GM10266 (cell line): ENCODE measurements at regions not wholly inside any gene's neighbourhood (a gene's known extent, or its start where the extent isn't known, plus 50 kb on each side); places are given as distances from the start of the nearest gene placed in this dataset.
"Not testable (repeated sequence)": the region's sequence is repeated elsewhere in the genome, so short reads cannot be mapped to it uniquely, and the experiment has no call there.

Experiments used
- DNase-seq: peaks from one replicate; pipeline ENCODE4 v3.0.0; 2012; ENCODE audit errors: extremely low spot score
- CTCF ChIP-seq: IDR thresholded peaks from 2 replicates; pipeline ENCODE4 v1.5.1; 2012; ENCODE audit warnings: mild to moderate bottlenecking, low read depth; ENCODE audit not compliant: control insufficient read depth, insufficient read depth; ENCODE audit errors: missing control alignments

DNA sequence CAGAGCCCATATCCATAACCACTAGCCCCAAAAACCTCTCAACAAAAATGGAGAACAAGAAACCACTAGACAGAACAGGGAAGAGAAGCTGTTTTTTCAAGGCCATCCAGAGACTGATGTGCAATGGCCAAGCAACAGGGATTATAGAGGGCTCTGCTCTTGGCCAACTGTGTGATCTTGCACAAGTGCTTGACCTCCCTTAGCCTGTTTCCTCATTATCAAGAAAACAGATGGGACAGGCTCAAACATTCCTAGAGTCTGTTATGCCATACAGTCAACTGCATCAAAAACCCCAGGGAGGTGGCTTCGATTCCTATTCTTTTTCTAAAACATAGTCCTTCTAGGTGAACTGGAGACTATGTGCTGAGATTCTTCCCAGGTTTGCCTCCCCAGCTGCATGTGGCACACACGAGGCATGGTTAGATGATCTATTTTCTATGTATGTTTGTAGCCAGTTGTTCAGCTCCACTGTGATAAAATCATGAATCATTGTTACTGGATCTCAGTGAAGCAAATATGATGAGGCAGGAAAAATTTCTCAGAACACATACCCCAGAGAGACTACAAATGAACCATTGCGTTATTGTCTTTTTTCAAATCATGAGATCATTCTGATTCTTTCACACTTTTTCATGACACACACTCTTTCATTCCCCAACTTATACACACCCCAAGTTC, 132.9 kb upstream of the TGFBR2 start:
- TF ChIP-seq CTCF, result no peak
- no peak for DNase-seq

- no peak for DNase-seq
- TF ChIP-seq CTCF, result no peak
Measured at GRCh38 chr3:30474371-30474770, 132.0 kb upstream of the TGFBR2 start.

DNA sequence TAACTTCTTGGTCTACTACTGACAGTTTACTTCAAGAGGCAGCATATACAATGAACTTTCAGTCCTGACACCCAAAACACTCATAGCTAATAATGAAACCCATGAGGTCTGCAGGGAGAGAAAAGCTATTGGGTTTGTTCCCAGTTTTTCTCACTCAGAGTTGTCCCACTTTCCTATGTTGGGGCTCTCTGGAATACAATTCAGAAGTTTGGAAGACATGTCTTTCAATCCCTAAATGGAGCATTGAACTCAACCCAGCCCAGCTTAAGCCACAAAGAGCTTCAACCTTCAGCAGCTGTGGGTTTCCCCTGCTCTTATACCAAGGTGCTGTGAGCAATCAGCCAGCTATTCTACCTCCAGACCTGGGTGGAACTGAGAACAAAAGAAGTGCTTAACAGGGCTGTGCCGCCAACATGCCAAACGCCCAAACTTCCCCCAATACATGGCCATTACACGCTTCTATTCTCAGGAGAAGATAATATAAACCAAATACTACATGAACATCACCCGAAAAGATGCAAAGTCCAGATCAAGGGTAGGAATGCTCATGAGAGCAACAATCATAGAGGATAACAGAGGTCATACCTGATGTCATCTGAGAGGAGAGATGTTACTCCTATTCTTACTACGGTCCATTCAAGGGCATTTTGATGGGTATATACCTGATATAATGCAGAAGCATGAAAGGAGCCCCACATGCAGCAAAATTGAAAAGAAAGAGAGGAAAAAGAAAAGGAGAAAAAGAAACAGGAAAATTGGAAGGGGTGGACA, 131.2 kb upstream of the TGFBR2 start:
- no peak for TF ChIP-seq CTCF
- DNase-seq, result peak; percentile 10

DNA sequence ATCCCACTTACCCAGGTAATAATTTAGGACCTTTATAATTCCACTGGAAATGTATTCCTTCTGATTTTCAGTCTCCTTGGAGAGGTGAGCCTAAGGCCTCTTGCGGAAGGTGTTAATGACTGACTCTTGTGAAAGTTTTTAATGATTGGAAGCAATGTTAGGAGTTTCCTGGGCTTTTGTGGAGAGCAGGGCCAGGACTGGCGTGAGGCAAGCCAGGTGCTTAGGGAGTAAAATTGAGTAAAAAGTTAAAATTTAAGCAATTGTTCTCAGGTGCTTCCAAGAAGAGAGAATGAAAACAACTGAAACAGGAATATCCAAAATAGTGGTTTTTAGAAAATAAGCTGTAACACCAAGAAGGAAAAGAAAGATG, 130.6 kb upstream of the TGFBR2 start:
- no peak for DNase-seq
- no peak for TF ChIP-seq CTCF

DNA sequence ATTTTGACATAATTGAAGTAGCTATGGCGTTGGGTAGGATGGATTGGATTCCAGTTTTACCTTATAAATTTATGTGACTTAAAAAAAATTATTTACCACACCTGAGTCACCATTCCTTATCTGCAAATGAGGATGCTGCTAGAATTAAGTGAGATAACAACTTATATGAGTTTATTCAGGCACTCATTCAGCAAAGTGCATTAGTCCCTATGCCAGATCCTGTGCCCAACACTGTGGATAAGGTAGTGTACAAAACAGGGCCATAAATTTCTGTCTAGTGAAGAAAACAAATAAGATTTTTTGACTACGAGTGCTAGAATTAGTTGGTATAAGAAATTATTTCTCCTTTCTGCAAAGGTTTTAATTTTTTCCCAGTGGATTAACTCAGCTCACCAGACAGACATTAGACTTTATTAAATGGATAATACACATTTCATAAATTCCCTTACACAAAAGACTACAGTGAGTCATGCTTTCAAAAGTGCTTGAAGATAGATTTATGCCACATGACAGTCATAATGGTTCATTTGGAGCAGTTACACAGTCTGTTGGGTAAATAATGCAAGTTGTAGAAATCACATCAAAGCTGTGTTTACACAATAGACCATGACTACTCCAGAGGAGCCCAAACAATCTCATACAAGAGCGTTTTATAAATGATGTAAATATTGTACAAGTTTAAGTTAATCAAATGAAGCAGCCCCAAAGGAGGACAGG, 129.9 kb upstream of the TGFBR2 start:
- no peak for DNase-seq
- no peak for TF ChIP-seq CTCF

GRCh38 chr3:30477149-30477921, 129.1 kb upstream of the TGFBR2 start:
- no peak for TF ChIP-seq CTCF
- DNase-seq, result no peak

GRCh38 chr3:30479737-30480136, 126.7 kb upstream of the TGFBR2 start:
- DNase-seq, result not testable (repeated sequence)

- not testable (repeated sequence) for DNase-seq
Measured at GRCh38 chr3:30480156-30480555, 126.2 kb upstream of the TGFBR2 start.
